Astrocyte of the spinal cord (primary cell): ENCODE measurements at regions not wholly inside any gene's neighbourhood (a gene's known extent, or its start where the extent isn't known, plus 50 kb on each side); places are given as distances from the start of the nearest gene placed in this dataset.

ENCODE experiments used
- DNase-seq: peaks from one replicate; pipeline ENCODE4 v3.0.0; 2011; ENCODE audit warnings: low read depth, low spot score
- H3K4me3 ChIP-seq: 2 replicates; pipeline ENCODE4 v1.5.1; 2011; ENCODE audit warnings: low read depth, mild to moderate bottlenecking, low read length, moderate library complexity
- in situ Hi-C: cut with HindIII; loops from 2 replicates; pipeline ENCODE4 v1.10.0; 2017; ENCODE audit warnings: low sequenced_read_pairs
- TF ChIP-seq, protein P1 (sequence below): IDR thresholded peaks from 2 replicates; pipeline ENCODE4 v1.5.1; 2012; ENCODE audit warnings: low read depth, mild to moderate bottlenecking, low read length, inconsistent platforms

GRCh38 chrX:5644776-5645175 lies 583.9 kb downstream of the NLGN4X start:
- in situ Hi-C loops = no loop called here
- TF ChIP-seq, protein P1, sequence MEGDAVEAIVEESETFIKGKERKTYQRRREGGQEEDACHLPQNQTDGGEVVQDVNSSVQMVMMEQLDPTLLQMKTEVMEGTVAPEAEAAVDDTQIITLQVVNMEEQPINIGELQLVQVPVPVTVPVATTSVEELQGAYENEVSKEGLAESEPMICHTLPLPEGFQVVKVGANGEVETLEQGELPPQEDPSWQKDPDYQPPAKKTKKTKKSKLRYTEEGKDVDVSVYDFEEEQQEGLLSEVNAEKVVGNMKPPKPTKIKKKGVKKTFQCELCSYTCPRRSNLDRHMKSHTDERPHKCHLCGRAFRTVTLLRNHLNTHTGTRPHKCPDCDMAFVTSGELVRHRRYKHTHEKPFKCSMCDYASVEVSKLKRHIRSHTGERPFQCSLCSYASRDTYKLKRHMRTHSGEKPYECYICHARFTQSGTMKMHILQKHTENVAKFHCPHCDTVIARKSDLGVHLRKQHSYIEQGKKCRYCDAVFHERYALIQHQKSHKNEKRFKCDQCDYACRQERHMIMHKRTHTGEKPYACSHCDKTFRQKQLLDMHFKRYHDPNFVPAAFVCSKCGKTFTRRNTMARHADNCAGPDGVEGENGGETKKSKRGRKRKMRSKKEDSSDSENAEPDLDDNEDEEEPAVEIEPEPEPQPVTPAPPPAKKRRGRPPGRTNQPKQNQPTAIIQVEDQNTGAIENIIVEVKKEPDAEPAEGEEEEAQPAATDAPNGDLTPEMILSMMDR = no peak
- no peak overlapping the region for H3K4me3 ChIP-seq
- DNase-seq = no peak

DNA sequence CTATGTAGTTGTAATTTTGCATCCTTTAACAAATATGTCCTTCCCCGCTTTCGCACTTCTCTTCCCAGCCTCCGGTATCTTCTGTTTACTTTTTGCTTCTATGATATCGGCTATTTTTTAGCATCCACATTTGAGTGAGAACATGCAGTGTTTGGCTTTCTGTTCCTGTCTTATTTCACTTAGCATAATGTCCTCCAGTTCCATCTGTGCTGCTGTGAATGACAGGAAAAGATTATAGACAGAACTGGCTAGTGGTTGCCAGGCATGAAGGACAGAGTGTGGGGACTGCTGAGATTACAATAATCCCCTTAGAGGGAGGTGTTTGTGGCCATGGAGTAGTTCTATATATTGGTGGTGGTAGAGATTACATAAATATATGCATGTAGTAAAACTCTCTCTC lies 588.6 kb downstream of the NLGN4X start:
- no peak for DNase-seq
- no peak overlapping the region for H3K4me3 ChIP-seq
- TF ChIP-seq, protein P1 = no peak
- in situ Hi-C loops = no loop called here

DNA sequence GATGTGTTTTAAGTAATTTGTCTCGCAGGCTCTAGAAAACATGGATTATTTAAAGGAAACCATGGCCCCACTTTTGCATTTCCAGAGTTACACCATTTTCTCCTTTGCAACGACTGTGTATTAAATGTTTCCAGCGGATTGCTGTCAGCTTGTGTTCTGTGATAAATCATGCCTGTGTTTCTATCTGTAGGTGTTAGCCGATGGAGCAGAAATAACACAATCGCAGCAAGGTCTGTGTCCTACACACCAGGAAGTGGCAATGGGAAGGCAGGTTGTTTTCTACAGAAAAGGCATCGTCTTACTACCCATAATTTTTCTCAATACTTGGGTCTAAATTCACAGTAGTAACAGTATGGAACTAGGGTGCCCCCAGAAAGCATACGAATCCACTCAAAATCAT lies 590.1 kb downstream of the NLGN4X start:
- in situ Hi-C loops = no loop called here
- H3K4me3 ChIP-seq = no peak overlapping the region

GRCh38 chrX:5632887-5633286 lies 595.8 kb downstream of the NLGN4X start:
- TF ChIP-seq, protein P1 = no peak
- in situ Hi-C loops = no loop called here
- no peak overlapping the region for H3K4me3 ChIP-seq
- DNase-seq = no peak

More for the DNA sequence above, 590.1 kb downstream of the NLGN4X start:
- TF ChIP-seq, protein P1 = no peak
- DNase-seq = no peak

GRCh38 chrX:5632061-5632614 lies 596.5 kb downstream of the NLGN4X start:
- in situ Hi-C loops = no loop called here
- no peak for DNase-seq
- H3K4me3 ChIP-seq = no peak overlapping the region
- TF ChIP-seq, protein P1 = no peak

- TF ChIP-seq, protein P1 = no peak
- in situ Hi-C loops = no loop called here
- no peak for DNase-seq
- no peak overlapping the region for H3K4me3 ChIP-seq
Measured at GRCh38 chrX:5617666-5618065, 611.0 kb downstream of the NLGN4X start.

- in situ Hi-C loops = no loop called here
- no peak overlapping the region for H3K4me3 ChIP-seq
- no peak for DNase-seq
- TF ChIP-seq, protein P1 = no peak
Measured at GRCh38 chrX:5595570-5595969, 633.1 kb downstream of the NLGN4X start.
